HG03565 (cell line): ENCODE measurements at regions not wholly inside any gene's neighbourhood (a gene's known extent, or its start where the extent isn't known, plus 50 kb on each side); places are given as distances from the start of the nearest gene placed in this dataset.

Experiments
- ATAC-seq: cut with Tn5 transposase; IDR thresholded peaks from one replicate; pipeline ENCODE4 v1.9.1; 2021; ENCODE audit warnings: mild to moderate bottlenecking, moderate library complexity; ENCODE audit not compliant: unreplicated experiment

DNA sequence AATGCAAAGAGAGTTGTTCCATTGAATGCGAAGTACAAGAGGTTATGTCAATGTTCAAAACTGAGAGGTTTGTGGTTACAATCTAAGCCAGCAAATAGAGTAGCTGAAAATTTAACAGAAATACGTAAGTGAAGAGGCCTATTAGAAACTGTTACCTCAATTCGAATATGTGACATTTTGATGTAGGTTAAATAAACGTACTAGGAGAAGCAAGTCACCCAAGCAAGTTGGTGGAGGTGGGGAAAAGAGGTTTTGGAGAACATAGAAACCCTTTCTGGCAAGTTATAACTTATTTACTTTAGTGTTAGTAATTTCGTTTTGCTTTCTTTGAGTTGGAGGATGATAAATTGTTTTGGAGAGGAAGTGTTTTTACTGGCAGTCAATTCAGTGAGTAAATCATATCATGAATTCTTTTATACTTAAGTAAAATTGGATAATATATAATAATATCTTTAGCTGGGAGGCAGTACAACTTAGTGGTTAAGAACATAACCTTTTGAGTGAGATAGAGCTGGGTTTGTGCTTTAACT, 91.2 kb upstream of the NAALADL2 start:
- no peak for ATAC-seq

DNA sequence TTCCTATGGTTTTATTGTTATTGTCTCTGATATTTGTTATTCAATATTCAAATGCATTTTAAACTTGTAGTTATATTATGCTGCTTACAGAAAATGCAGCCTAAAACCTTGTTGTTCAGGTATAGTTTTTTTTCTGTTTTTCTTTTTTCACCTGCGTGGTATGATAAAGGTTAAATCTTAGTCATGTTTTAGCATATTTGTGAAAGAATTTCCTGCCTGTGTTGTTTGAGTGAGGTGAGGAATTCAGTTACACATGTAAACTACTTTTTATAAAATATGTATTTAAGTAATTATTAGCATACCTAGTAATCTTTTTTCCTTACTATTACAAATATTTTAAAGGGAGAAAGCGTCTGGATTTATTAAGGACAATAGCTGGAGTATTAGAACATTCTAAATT, 90.0 kb upstream of the NAALADL2 start:
- ATAC-seq: no peak

DNA sequence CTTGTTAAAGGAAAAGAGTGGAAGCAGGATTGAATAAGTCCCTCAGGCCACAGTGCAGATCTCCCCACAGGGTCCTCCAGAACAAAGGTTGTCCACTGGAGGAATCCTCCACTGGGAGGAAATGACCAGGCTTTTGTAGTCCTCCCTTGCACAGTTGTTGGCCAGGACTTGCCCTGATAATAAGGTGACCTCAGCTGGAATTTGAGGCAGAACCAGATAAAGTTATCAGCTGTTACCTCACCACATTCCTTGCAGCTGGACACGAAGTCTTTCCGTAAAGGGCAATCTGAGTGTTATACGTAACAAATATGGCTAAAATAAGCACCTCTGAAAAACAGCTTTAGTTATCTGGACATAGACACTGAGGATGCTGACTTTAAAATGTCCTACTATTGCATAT, 83.5 kb upstream of the NAALADL2 start:
- no peak for ATAC-seq

DNA sequence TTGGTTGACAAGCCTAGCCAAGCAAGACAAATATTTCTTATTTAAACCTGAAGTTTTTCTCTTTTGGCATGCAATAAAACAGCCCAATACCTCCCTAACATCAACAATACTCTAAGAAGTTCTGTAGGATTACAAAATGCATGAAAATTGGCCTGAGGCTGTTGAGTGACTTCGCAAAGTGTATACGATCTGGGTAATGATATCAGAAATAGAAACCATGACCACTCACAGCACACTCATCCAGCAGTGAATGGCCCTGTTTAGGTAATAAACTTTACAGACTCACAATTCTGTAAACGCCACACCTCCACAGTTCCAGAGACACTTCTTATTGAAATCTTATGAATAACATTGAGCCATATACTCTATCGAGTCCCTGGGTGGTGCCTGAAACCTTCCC, 83.0 kb upstream of the NAALADL2 start:
- no peak for ATAC-seq

DNA sequence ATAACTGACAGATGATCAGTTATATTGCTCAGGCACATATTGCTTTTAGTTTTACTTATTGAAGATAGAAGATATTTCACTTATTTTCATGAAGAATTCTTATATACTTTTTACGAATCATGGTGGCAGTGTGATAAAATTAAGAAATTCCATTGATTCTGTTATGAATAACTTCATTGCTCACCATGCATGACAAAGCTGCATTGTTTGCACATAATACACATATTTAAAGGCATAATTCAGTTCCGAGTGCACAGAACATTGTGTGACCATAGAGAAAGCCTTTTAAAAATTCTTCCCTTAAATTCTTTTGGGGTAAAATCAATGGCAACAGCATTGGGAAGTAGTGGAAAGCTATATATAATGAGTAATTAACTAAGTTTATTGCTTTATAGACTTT, 82.5 kb upstream of the NAALADL2 start:
- ATAC-seq: no peak

DNA sequence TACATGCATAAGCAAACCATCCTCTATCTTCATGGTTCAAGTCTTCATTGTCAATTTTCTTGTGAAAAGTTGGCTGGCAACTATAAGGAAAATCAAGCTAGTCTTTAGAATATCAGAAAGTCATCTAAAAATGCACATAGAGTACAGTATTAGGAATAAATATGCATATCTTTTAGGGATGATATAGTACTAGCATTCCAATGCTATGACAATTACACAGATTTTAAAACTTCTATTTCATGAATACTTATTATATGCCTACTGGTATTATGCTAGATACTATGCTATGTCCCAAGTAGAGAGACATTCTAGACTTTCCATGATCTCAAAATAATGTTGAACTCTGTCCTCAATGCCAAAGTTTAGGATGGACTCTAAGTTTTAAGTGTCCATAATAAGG, 81.3 kb upstream of the NAALADL2 start:
- ATAC-seq: no peak

DNA sequence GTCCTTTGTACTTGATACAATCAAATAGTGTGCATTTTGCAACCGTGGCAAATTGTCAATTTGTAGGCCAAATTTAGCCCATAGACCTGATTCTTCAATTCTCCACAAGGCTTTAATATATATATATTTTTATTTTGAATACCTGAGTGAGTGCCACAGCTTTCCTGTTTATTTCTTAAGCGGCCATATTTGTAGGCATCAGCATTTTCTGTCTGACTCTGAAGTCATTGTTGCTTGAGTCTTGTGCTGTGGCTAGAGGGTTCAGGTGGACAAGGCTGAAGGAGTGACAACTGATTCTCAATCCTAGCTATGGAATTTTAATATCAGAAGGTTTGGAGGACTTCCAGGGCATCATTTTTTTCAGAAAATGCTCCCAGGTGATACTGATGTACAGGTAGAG, 75.6 kb upstream of the NAALADL2 start:
- no peak for ATAC-seq

DNA sequence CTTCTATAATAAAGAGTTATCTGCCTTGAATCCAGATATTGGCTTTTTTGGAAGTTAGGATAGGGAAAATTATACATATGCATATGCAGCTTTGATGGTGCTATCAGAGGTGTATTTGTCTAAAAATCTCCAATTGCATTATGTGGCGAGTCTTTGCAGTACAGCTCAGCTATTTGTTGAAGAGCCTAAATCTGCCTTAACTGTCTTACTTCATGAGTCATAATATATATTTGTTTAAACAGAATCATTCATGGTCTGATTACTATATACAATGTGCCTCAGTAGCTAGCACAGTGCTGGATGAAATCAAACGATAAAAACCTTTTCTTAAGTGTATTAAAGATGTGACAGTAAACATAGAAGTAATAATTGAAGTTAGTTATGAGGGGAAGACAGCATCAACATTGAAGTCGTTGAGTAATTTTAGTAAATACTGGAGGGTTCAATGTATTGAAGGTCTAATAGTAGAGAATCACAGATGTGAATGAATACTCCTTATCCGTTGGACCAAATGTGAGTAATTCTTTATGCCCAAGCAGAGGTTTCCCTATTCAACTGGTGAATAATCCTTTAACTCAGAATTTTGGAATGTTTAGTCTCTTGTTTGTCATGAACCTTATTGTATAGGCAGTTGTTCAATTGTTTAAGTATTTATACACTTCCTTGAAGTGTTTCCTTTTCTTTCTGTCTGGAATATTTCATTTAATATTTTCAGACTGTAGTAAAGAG, 74.8 kb upstream of the NAALADL2 start:
- ATAC-seq: no peak

DNA sequence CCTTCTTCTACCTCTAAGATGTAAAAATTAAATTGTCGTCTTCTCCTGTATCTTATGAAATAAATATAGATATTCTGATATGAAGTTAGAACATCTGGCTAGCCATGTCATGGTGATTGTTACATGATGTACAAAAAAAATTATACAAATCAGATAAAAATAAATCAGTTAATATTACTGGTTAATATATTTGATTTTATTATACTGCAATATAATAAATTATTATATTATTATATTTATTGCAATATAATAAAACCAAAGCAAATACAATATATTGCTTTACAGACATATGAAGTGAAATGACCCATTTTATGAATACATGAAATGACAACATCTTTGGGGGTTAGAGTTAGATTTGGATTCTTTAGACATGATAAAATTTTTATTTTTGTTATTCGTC, 72.3 kb upstream of the NAALADL2 start:
- no peak for ATAC-seq

DNA sequence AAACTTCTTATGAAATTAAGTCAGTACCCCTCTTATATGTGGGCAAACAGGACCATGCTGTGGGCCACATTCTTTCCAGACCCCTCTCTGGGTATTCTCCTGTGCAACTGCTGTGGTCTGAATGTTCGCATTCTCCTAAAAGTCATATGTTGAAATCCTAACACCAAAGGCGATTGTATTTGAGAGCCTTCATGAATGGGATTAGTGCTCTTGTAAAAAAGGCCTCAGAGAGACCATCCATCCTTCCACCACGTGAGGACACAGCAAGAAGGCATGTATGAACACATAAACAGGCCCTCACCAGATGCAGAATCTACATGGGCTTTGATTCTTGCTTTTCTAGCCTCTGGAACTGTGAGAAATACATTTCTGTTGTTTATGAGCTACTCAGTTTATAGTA, 68.0 kb upstream of the NAALADL2 start:
- no peak for ATAC-seq

DNA sequence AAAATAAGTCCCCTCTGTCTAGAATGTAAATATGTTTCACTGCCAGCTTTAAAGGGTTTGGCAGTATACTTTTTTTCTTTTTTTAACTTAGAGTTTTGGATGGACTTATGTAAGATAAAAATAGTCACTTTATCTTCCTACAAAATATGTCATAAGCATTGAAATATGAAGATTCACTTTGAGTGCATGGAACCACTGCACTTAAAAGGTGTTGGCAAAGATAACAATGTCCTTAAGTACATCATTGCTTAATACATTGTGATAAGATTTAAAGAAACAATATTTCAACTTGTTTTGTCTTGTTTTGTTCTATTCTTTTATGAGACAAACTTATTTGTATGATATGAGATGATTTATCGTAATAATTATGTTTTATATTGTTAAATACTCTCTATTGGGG, 66.3 kb upstream of the NAALADL2 start:
- ATAC-seq: no peak
